ENCODE measurements at regions not wholly inside any gene's neighbourhood (a gene's known extent, or its start where the extent isn't known, plus 50 kb on each side); places are given as distances from the start of the nearest gene placed in this dataset.
"Not testable (repeated sequence)": the region's sequence is repeated elsewhere in the genome, so short reads cannot be mapped to it uniquely, and the experiment has no call there.

GRCh38 chr14:106422066-106422465 is 895.7 kb downstream of the TMEM121 start:
- no peak overlapping the region for H3K27ac ChIP-seq (ENCODE audit: low read depth, low read length)
- no peak overlapping the region for H3K9ac ChIP-seq (ENCODE audit: low read length)
- H3K9me3 ChIP-seq (ENCODE audit: control insufficient read depth, insufficient read depth, low read depth, low read length) = peaks cover 45% of the 10 kb centered on the region
- no peaks in the 10 kb centered on the region for H3K4me1 ChIP-seq (ENCODE audit: control insufficient read depth, insufficient read depth, low read length)
- H3K36me3 ChIP-seq (ENCODE audit: control insufficient read depth, insufficient read depth, low read length) = no peaks in the 10 kb centered on the region
- H3K4me3 ChIP-seq (ENCODE audit: low read depth, low read length) = no peak overlapping the region
- H3K27me3 ChIP-seq (ENCODE audit: control insufficient read depth, insufficient read depth, low read length) = no peaks in the 10 kb centered on the region

- H3K27ac ChIP-seq (ENCODE audit: low read depth, low read length); H3K4me3 ChIP-seq (ENCODE audit: low read depth, low read length); H3K9ac ChIP-seq (ENCODE audit: low read length); H3K4me1 ChIP-seq (ENCODE audit: control insufficient read depth, insufficient read depth, low read length); H3K27me3 ChIP-seq (ENCODE audit: control insufficient read depth, insufficient read depth, low read length); H3K36me3 ChIP-seq (ENCODE audit: control insufficient read depth, insufficient read depth, low read length): not testable (repeated sequence)
- H3K9me3 ChIP-seq (ENCODE audit: control insufficient read depth, insufficient read depth, low read depth, low read length) = peaks cover 24% of the 10 kb centered on the region; the same call in 1 of the 2 replicates
Measured at GRCh38 chr14:106425150-106425549, 898.8 kb downstream of the TMEM121 start.

GRCh38 chr14:106436310-106436905 is 910.0 kb downstream of the TMEM121 start:
- Histone ChIP-seq H3K27ac (ENCODE audit: low read depth, low read length) (no peak overlapping the region), H3K27me3 (ENCODE audit: control insufficient read depth, insufficient read depth, low read length) (no peaks in the 10 kb centered on the region), H3K36me3 (ENCODE audit: control insufficient read depth, insufficient read depth, low read length) (no peaks in the 10 kb centered on the region), H3K4me3 (ENCODE audit: low read depth, low read length) (no peak overlapping the region), H3K9ac (ENCODE audit: low read length) (no peak overlapping the region), H3K9me3 (ENCODE audit: control insufficient read depth, insufficient read depth, low read depth, low read length) (peaks cover 62% of the 10 kb centered on the region; the same call in 1 of the 2 replicates), H3K4me1 (ENCODE audit: control insufficient read depth, insufficient read depth, low read length) (no peaks in the 10 kb centered on the region)

GRCh38 chr14:106442857-106443256 is 916.5 kb downstream of the TMEM121 start:
- H3K36me3 ChIP-seq (ENCODE audit: control insufficient read depth, insufficient read depth, low read length) = no peaks in the 10 kb centered on the region
- no peaks in the 10 kb centered on the region for H3K27me3 ChIP-seq (ENCODE audit: control insufficient read depth, insufficient read depth, low read length)
- no peak overlapping the region for H3K4me3 ChIP-seq (ENCODE audit: low read depth, low read length)
- H3K4me1 ChIP-seq (ENCODE audit: control insufficient read depth, insufficient read depth, low read length) = no peaks in the 10 kb centered on the region
- H3K27ac ChIP-seq (ENCODE audit: low read depth, low read length) = no peak overlapping the region
- peaks cover 67% of the 10 kb centered on the region; the same call in 1 of the 2 replicates for H3K9me3 ChIP-seq (ENCODE audit: control insufficient read depth, insufficient read depth, low read depth, low read length)
- no peak overlapping the region for H3K9ac ChIP-seq (ENCODE audit: low read length)

GRCh38 chr14:106455026-106455425 is 928.6 kb downstream of the TMEM121 start:
- no peak overlapping the region for H3K9ac ChIP-seq (ENCODE audit: low read length)
- peaks cover 54% of the 10 kb centered on the region; the same call in 1 of the 2 replicates for H3K9me3 ChIP-seq (ENCODE audit: control insufficient read depth, insufficient read depth, low read depth, low read length)
- H3K27me3 ChIP-seq (ENCODE audit: control insufficient read depth, insufficient read depth, low read length) = no peaks in the 10 kb centered on the region
- no peak overlapping the region for H3K27ac ChIP-seq (ENCODE audit: low read depth, low read length)
- no peak overlapping the region for H3K4me3 ChIP-seq (ENCODE audit: low read depth, low read length)
- no peaks in the 10 kb centered on the region for H3K36me3 ChIP-seq (ENCODE audit: control insufficient read depth, insufficient read depth, low read length)
- H3K4me1 ChIP-seq (ENCODE audit: control insufficient read depth, insufficient read depth, low read length) = no peaks in the 10 kb centered on the region

GRCh38 chr14:106459971-106460730 is 933.8 kb downstream of the TMEM121 start:
- Histone ChIP-seq H3K9me3 (ENCODE audit: control insufficient read depth, insufficient read depth, low read depth, low read length) (peaks cover 46% of the 10 kb centered on the region; the same call in 1 of the 2 replicates), H3K36me3 (ENCODE audit: control insufficient read depth, insufficient read depth, low read length) (no peaks in the 10 kb centered on the region), H3K9ac (ENCODE audit: low read length) (no peak overlapping the region), H3K27me3 (ENCODE audit: control insufficient read depth, insufficient read depth, low read length) (no peaks in the 10 kb centered on the region), H3K27ac (ENCODE audit: low read depth, low read length) (no peak overlapping the region), H3K4me3 (ENCODE audit: low read depth, low read length) (no peak overlapping the region), H3K4me1 (ENCODE audit: control insufficient read depth, insufficient read depth, low read length) (no peaks in the 10 kb centered on the region)

- no peaks in the 10 kb centered on the region for H3K36me3 ChIP-seq (ENCODE audit: control insufficient read depth, insufficient read depth, low read length)
- no peak overlapping the region for H3K9ac ChIP-seq (ENCODE audit: low read length)
- no peaks in the 10 kb centered on the region for H3K4me1 ChIP-seq (ENCODE audit: control insufficient read depth, insufficient read depth, low read length)
- H3K4me3 ChIP-seq (ENCODE audit: low read depth, low read length) = no peak overlapping the region
- H3K27me3 ChIP-seq (ENCODE audit: control insufficient read depth, insufficient read depth, low read length) = no peaks in the 10 kb centered on the region
- peaks cover 39% of the 10 kb centered on the region; the same call in 1 of the 2 replicates for H3K9me3 ChIP-seq (ENCODE audit: control insufficient read depth, insufficient read depth, low read depth, low read length)
- no peak overlapping the region for H3K27ac ChIP-seq (ENCODE audit: low read depth, low read length)
Measured at GRCh38 chr14:106460916-106461315, 934.5 kb downstream of the TMEM121 start.

- H3K4me1 ChIP-seq (ENCODE audit: control insufficient read depth, insufficient read depth, low read length); H3K36me3 ChIP-seq (ENCODE audit: control insufficient read depth, insufficient read depth, low read length); H3K27me3 ChIP-seq (ENCODE audit: control insufficient read depth, insufficient read depth, low read length); H3K27ac ChIP-seq (ENCODE audit: low read depth, low read length); H3K4me3 ChIP-seq (ENCODE audit: low read depth, low read length); H3K9ac ChIP-seq (ENCODE audit: low read length): not testable (repeated sequence)
- peaks cover 11% of the 10 kb centered on the region; the same call in 1 of the 2 replicates for H3K9me3 ChIP-seq (ENCODE audit: control insufficient read depth, insufficient read depth, low read depth, low read length)
Measured at GRCh38 chr14:106466483-106466882, 940.1 kb downstream of the TMEM121 start.

GRCh38 chr14:106468869-106469268 is 942.5 kb downstream of the TMEM121 start:
- not testable (repeated sequence) for H3K9ac ChIP-seq (ENCODE audit: low read length); H3K9me3 ChIP-seq (ENCODE audit: control insufficient read depth, insufficient read depth, low read depth, low read length); H3K27ac ChIP-seq (ENCODE audit: low read depth, low read length); H3K36me3 ChIP-seq (ENCODE audit: control insufficient read depth, insufficient read depth, low read length); H3K4me3 ChIP-seq (ENCODE audit: low read depth, low read length); H3K27me3 ChIP-seq (ENCODE audit: control insufficient read depth, insufficient read depth, low read length); H3K4me1 ChIP-seq (ENCODE audit: control insufficient read depth, insufficient read depth, low read length)

GRCh38 chr14:106470028-106470427 is 943.6 kb downstream of the TMEM121 start:
- not testable (repeated sequence) for H3K9ac ChIP-seq (ENCODE audit: low read length); H3K4me1 ChIP-seq (ENCODE audit: control insufficient read depth, insufficient read depth, low read length); H3K9me3 ChIP-seq (ENCODE audit: control insufficient read depth, insufficient read depth, low read depth, low read length); H3K36me3 ChIP-seq (ENCODE audit: control insufficient read depth, insufficient read depth, low read length); H3K27ac ChIP-seq (ENCODE audit: low read depth, low read length); H3K4me3 ChIP-seq (ENCODE audit: low read depth, low read length); H3K27me3 ChIP-seq (ENCODE audit: control insufficient read depth, insufficient read depth, low read length)

- not testable (repeated sequence) for H3K9ac ChIP-seq (ENCODE audit: low read length); H3K27ac ChIP-seq (ENCODE audit: low read depth, low read length); H3K36me3 ChIP-seq (ENCODE audit: control insufficient read depth, insufficient read depth, low read length); H3K4me1 ChIP-seq (ENCODE audit: control insufficient read depth, insufficient read depth, low read length); H3K9me3 ChIP-seq (ENCODE audit: control insufficient read depth, insufficient read depth, low read depth, low read length); H3K4me3 ChIP-seq (ENCODE audit: low read depth, low read length); H3K27me3 ChIP-seq (ENCODE audit: control insufficient read depth, insufficient read depth, low read length)
Measured at GRCh38 chr14:106474261-106475028, 948.1 kb downstream of the TMEM121 start.

Data from HUES6 (cell line).